ENCODE measurements at regions not wholly inside any gene's neighbourhood (a gene's known extent, or its start where the extent isn't known, plus 50 kb on each side); places are given as distances from the start of the nearest gene placed in this dataset.

GRCh38 chr16:47970291-47970931, 185.4 kb downstream of the ABCC12 start:
- DNase-seq, result peak; percentile 24 to 37

GRCh38 chr16:47967374-47967773, 188.4 kb downstream of the ABCC12 start:
- DNase-seq, result no peak

DNA sequence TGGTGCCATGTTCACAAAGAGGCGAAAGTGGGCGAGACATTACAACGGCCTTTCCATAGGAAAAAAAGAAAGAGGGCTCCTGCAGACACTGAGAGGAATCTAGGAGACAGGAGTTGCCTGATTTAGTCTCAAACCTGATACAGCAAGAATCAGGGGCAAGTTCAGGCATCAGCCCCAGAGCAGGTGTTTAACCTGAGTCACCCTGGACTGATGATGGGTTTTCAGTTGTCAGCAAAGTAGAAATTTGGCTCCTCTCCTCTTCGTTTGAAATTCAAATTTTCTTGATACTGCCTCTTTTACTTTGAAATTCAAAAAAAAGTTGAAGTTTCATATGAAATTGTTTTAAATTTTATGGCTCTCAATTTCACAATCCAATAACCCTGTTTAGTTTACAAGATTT, 189.5 kb downstream of the ABCC12 start:
- DNase-seq, result no peak

- no peak for DNase-seq
These were observed 190.4 kb downstream of the ABCC12 start for GRCh38 chr16:47965439-47965838.

DNA sequence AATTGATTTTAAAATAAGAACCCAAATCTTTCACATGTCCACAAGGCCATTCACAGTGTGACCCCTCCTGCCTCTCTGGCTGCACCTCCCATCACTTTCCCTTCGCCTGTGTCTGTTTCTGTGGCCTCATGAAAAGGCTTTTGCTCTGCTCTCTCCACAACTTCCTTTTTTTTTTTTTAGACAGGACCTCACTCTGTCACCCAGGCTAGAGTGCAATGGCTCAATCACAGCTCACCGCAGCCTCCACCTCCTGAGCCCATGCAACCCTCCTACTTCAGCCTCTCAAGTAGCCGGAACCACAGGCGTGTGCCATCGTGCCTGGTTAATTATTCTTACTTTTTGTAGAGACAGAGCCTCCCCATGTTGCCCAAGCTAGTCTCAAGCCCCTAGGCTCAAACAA, 197.1 kb downstream of the ABCC12 start:
- DNase-seq, result no peak

DNA sequence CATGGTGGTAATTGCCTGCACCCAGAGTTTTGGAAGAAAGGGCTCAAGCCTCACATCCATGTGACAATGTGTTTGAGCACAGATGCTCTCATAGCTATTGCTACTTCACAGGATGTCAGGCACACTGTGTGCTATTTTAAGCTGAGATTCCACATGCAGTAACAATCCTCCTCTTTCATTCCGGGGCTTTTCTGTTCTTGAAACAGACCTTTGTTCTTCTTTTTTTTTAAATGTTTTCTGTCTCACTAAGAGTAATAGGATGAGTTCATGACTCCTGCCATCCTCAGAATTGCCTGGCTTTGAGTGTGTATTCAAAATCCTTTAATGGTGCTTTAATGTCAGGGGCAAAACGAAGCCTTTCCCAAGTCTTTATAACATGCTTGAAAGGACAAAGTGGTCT, 198.9 kb downstream of the ABCC12 start:
- no peak for DNase-seq

- no peak for DNase-seq
These were observed 206.1 kb downstream of the ABCC12 start for GRCh38 chr16:47949714-47950113.

DNA sequence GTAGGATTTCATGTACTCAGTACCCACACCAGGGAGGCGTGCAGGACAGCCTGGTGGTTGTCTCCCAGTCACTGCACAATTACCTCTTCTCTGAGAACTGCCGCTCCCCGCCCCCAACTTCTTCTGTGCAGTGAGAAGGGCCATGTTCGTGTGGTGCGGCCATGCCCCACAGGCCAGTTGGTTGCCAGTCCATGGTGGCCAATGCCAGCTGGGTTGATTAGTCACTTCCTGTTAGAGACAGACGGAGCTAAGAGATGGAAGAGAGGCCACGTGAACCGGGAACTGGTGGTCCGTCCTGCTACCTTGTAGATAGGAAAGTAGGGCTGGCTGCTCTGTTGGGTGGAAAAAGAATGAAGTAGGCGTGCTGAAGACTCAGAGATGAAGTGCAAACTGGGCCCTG, 206.5 kb downstream of the ABCC12 start:
- no peak for DNase-seq

DNA sequence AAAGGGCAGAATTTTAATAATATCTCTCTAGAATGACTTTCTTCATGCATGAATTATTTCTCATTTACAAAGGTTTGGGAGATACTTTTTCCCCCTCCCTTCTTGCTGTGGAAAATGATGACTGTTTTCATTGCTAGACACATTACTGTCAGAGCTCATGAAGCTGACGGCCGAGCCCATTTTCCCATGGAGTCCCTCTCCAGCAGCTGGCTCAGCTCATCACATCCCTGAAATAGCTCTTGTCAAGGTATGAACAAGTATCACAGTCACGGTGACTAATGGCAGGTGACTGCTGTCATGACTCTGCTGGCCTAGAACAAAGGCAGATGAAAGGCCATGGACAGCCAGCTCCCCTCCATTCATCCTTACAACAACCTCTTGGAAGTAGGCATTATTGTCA, 208.1 kb downstream of the ABCC12 start:
- DNase-seq, result no peak

DNA sequence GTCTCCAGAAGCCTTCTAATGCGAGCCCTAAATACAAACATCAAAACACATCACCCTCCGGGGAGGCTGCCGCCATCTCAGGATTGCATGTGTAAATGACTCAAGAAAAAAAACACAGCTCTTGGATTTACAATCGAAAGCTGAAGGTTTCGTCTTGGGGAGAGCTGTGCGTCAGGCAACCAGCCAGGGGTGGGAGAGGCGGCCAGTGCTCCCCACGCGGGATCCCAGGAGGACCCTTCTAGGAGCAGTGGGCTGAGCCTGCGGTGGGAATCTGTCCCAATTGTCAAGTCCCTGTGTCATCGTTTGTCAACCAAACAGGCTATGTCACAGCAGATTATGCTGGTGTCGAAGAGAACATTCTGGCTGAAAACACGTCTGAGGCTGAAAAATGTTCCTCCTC, 209.7 kb downstream of the ABCC12 start:
- DNase-seq, result no peak

GRCh38 chr16:47944589-47944988, 211.2 kb downstream of the ABCC12 start:
- no peak for DNase-seq

- no peak for DNase-seq
These were observed 212.6 kb downstream of the ABCC12 start for GRCh38 chr16:47943235-47943634.

GRCh38 chr16:47940466-47940865, 215.3 kb downstream of the ABCC12 start:
- DNase-seq, result no peak

GRCh38 chr16:47939680-47940079, 216.1 kb downstream of the ABCC12 start:
- DNase-seq, result no peak

- DNase-seq, result no peak
These were observed 217.5 kb downstream of the ABCC12 start for GRCh38 chr16:47938272-47938671.

DNA sequence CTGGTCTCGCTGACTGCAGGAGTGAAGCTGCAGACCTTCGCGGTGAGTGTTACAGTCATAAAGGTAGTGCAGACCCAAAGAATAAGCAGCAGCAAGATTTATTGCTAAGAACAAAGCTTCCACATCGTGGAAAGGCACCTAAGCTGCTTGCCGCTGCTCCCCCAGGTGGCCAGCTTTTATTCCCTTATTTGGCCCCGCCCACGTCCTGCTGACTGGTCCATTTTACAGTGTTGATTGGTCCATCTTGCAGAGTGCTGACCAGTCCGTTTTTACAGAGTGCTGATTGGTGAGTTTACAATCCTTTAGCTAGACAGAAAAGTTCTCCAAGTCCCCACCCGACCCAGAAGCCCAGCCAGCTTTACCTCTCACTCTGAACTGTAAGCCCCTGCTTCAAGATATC, 227.8 kb downstream of the ABCC12 start:
- no peak for DNase-seq

GRCh38 chr16:47927330-47927729, 228.5 kb downstream of the ABCC12 start:
- DNase-seq, result no peak

DNA sequence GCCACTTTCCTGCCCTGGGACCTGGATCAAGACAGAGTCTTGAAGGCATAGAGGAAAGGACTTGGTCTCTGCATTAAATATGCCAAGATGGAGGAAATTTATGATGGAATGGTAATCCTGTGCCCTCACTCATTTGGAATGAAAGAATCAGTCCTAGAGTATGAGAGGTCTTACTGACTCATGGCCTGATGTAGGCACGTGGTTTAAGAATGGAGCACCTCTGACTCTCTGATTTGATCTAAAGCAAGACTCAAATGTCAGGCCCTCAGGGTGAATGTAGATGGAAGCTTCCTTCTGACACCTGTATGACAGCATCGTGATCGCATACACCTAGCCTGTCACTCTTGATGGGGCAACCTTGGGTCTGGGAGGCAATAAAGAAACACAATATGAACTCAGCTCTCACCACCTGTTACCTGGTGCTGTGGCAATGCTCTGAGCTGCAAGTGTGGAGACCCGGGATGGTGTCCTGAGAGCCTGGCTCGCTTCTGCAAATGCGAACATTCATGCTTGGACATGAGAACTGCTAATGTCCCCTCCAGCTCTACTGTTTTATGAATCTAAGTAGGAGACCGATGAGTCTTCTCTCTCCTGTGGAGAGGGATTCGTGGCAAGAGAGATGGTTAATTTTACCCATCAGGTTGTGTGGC, 229.9 kb downstream of the ABCC12 start:
- DNase-seq, result no peak

GRCh38 chr16:47924950-47925349, 230.8 kb downstream of the ABCC12 start:
- DNase-seq, result no peak

GRCh38 chr16:47921535-47921934, 234.3 kb downstream of the ABCC12 start:
- DNase-seq, result no peak

DNA sequence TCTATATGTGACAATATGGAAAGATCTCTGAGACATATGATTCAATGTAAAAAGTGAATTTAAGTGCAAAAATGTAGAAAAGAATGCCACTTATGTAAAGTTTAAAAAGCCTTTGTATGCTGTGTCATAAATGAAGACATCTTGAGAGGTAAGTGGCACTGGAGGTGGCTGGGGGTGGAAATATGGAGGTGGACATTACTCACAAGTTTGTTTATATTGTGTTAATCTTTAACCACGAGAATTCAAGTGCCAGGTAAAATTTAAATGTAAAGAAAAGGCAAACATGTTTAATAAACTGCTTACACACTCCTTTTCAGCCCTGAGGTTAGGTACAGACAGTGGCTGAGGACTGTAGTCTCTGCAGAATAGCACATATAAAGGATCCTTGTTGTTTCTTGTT, 235.1 kb downstream of the ABCC12 start:
- DNase-seq, result peak; percentile 13 to 35

GRCh38 chr16:47917118-47917517, 238.7 kb downstream of the ABCC12 start:
- no peak for DNase-seq

GRCh38 chr16:47916266-47916665, 239.5 kb downstream of the ABCC12 start:
- no peak for DNase-seq

- DNase-seq, result no peak
These were observed 248.7 kb downstream of the ABCC12 start for GRCh38 chr16:47907109-47907508.
